Left renal pelvis (tissue), 4 donors: ENCODE measurements at regions not wholly inside any gene's neighbourhood (a gene's known extent, or its start where the extent isn't known, plus 50 kb on each side); places are given as distances from the start of the nearest gene placed in this dataset.
"Not testable (repeated sequence)": the region's sequence is repeated elsewhere in the genome, so short reads cannot be mapped to it uniquely, and the experiment has no call there.

Experiments used
- DNase-seq, 4 donors: peaks; one replicate each; pipeline ENCODE4 v3.0.0-alpha.2; 2013; ENCODE audit warnings: low read depth in 4 of 4, low spot score in 3 of 4

DNA sequence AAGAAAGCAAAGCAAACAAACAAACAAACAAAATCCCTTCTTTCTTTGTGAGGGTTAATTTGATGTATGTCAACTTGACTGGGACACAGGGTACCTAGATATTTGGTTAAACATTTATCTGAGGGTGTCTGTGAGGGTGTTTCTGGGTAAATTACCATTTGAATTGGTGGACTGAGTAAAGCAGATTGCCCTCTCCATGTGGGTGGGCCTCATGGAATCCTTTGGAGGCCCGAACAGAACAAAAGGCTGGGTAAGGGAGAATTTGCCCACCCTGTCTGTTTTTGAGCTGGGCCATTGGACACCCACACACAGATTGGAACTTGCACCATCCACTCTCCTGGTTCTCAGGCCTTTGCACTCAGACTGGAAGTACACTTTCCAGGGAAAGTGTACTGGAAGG is 628.8 kb upstream of the CITED2 start:
- DNase-seq: no peak

DNA sequence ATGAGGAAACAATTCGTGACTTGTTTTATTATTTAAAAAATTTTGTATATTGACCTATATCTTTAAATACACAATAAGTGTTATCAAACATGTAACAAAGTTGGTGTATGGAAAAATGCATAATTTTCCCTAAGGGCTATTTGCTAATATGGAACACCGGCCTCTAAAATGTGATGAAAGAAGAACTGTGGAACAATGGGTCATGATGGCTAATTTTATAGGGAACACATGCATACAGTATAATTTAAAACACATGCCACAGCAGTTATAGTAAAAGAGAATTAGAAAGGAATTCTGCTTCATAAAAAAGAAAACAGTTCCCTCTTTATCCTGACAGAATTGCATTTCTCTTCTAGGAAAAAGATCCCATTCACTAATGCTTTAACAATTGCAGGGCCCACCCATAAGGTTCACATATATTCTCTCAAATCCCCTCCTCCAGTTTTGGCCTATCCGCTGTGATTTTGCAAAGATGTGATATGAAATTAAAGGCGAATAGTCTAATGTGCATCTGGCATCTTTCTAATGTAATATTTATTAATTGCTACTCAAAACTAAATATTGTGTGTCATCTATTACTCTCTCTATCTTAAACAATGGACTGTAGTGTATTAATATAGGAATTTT is 628.1 kb upstream of the CITED2 start:
- no peak for DNase-seq

DNA sequence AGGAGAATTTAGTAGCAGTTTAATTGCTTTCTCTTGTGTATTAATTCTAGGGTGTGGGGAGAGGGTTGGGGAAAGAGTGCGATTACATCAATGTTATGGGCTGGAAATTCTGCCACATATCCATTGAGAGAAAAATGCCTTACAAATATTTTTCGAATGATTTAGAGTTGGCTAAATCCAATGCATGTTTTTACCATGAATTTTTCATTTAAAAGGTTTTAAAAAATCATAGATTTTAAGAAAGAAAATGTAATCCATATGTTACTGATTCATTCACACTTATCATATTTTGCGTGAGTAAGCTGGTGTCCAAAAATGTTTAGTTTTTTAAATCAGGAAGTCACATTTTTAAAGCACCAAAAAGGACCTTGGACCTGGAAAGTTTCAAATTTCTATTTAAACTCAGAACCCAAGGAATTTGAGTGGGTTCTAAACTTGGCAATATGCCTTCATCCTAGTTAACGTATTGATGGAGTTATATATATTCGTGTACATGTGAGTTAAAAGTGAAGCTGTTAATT is 627.4 kb upstream of the CITED2 start:
- no peak for DNase-seq

DNA sequence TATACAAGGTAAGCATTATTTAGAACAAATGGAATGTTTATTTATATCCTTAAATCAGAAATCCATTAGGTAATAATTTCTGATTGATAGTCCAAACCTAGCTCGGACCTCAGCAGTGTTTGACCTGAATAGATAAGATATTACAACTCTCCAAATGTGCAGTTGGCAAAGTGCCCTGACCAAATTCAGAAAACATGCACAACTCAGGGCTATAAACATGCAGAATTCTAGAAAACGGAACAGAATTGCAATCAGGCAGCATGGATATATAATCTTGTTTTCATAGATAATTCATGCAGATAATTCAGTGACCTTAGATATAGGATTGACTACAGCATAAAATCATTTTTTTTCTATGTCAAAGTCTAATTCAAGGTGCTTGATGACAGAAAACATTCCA is 626.6 kb upstream of the CITED2 start:
- DNase-seq: no peak

DNA sequence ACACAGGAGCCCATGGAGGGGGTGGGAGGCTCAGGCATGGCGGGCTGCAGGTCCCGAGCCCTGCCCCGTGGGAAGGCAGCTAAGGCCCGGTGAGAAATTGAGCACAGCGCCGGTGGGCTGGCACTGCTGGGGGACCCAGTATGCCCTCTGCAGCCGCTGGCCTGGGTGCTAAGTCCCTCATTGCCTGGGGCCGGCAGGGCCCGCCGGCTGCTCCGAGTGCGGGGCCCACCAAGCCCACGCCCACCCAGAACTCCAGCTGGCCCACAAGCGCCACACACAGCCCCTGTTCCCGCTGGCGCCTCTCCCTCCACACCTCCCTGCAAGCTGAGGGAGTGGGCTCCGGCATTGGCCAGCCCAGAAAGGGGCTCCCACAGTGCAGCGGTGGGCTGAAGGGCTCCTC is 625.2 kb upstream of the CITED2 start:
- DNase-seq: not testable (repeated sequence)

DNA sequence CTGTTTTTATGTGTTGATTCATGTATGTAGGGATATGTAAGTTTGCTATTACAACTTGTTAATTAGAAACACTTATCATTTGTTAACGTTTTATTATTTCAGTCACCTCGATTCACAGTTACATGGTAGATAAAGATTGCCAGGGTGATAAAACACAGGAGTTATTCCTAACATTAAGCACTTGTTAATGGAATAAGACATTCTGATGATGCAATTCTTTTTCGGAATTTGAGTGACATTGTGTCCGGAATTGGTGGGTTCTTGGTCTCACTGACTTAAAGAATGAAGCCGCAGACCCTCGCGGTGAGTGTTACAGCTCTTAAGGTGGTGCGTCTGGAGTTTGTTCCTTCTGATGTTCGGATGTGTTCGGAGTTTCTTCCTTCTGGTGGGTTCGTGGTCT is 624.0 kb upstream of the CITED2 start:
- DNase-seq: not testable (repeated sequence)

DNA sequence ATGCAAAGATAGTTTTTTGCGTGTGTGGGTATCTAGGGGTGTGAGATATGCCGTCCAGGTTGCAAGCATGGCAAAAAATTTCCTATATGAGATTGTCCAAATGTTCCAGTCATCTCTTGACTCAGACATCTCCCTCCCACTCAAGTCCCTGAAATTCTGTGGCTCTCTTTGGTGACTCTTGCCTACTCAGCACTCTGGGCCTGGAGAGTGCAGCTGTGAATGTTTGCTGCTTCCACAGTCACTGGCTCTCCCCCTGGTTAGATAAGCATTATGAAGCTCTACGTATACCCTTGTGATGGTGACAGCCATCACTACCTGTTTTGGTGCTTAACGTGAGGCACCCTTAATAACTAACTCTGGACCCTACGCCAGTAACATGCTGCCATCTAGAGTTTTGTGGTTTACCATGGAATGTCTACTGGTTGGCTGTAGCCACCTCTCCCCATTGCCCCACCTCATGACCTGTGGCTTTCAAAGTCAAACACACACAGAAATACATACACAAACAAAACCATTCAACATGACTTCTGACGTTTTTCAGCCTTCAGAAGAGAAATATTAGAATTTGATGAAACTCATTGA is 621.9 kb upstream of the CITED2 start:
- DNase-seq: no peak

DNA sequence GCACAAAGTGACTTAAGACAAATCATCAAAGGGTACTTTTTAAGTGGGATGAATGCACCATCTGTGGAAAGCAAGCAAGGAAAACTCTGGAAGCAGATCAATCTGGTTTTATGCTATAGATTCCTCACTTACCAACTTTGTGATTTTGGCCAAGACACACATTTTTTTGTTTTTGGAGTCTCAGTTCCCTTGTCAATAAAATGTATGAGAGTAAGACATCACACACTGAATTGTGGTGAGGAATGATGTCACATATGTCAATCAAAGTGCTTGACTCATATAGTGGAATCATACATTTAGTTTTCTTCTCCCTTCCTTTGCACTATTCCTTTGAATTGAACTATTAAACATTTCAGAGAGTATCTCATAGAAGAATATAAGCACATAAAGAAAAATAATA is 620.5 kb upstream of the CITED2 start:
- DNase-seq: no peak

DNA sequence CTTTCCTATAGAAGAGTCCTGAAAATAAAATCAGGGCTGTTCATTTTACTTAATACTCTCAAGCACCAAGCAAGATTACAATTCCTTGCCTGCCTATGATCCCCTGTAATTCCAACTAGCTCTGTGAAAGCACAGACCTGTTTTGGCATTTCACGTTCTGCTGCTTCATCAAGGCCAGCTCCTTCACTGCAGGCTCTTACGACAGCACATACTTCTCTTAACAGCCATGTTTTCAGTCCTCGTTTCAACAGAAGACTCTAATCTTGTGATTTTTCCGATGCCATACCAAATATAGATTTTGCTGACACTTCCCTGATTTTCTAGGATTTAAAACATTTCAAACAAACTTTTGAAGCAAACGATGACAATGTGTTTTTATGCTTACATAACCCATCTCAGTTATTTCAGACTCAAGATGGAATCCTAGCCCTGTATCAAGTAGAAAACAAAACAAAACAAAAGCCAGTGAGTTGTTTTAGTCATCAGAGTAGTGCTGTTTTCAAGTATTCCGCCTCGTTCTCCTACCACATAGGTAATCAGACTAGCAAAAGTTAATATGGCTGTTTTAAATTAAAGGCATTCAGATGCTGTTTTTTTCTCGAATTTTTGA is 616.5 kb upstream of the CITED2 start:
- no peak for DNase-seq

DNA sequence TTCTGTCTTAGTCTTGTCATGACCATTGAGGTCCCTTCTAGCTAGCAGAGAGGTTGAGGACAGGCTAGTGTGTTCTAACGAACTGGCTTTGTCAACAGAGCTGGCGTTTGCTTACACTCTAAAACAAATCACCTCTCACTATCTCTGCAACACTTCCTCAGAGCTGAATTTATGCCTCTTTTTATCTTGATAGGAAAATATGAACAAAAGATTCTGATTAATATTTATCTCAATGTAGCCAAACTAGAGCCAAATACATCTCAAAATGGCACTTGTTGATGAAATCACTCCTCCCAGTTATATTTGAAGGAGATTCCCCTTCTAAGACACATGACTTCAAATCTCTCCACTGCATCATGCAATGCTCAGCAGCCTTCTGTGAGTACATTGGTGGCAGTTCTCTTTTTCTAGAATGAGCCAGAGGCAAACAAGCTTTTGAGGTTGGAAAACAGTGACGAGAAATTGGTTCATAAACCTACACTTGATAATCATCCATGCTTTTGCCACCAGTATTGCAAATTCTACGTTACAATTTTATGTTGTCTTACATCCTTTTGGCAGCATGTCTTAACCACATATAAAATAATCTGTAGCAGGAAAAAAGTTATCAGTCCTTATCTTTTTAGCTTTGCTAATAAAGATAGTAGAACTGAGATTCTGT is 615.7 kb upstream of the CITED2 start:
- DNase-seq: no peak

DNA sequence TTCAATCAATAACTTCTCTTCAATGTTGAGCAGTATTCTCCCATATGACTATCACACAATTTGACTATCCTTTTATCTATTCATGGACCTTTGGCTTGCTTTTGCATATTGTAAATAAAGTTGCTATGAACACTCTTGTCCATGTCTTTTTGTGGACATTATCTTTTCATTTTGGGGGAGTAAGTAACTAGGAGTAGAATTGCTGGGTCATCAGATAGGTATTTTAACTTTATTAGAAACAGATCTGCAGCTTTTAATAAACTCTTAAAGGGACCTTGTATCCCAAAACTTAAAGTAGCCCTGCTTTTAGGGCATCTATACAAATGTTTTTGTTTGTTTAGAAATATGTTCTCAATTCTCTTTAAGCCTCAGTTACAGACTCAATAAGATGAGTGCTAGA is 614.2 kb upstream of the CITED2 start:
- no peak for DNase-seq

DNA sequence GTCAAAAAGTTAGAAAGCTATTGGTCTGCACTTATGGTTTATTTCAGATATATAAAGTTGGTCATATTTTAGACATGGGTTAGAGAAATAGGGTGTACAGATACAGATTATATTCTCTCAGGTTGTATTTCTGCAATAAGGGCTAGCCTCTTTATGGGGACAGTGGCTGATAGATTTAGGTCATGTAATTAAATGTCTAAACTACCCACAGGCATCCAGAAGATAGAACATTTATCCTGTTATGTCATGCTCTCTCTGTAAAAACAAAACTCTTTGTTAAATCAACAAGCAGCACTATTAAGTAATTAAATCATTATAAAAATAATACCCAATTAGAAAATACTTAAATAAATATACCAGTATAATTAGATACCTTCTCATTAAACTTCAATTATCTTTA is 612.6 kb upstream of the CITED2 start:
- no peak for DNase-seq

DNA sequence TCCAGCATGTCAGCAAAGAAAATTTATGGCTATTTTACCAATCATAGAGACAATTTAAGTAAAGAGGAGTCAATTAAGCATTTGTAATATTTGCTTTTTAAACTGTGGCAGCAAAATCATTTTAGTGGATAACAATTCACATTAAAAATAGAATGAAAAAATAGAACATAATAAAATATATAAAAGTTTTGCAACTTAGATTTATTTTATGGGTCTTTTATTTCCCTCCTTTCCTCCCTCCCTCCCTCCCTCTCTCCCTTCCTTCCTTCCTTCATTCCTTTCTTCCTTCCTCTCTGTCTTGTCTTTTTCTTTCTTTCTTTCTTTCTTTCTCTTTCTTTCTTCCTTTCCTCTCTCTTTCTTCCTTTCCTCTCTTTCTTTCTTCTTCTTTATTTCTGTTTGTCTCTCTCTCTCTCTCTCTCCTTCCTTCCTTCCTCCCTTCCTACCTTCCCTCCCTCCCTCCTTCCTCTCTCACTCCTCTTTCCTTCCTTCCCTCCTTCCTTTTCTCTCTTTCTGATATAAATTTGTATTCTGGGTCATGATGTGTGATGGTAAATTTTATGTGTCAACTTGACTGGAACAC is 610.9 kb upstream of the CITED2 start:
- DNase-seq: no peak

DNA sequence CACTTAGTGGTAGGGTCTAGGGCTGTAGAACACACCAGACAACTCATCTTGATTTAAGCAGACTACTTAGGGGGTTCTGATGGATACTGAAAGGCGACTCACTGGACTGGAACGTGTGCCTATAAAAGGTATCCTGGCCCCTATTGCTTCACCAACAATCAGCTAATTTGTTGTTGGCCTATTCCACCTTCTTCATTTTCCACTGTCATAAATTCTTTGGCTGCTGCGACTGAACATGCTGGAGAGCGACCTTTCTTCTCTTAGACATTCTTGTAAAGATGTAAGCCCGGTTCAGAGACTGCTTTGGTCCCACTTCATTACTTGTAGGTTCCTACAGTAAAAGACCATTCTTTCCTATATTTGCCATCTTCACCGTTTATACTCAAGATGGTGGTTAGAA is 609.9 kb upstream of the CITED2 start:
- DNase-seq: no peak

DNA sequence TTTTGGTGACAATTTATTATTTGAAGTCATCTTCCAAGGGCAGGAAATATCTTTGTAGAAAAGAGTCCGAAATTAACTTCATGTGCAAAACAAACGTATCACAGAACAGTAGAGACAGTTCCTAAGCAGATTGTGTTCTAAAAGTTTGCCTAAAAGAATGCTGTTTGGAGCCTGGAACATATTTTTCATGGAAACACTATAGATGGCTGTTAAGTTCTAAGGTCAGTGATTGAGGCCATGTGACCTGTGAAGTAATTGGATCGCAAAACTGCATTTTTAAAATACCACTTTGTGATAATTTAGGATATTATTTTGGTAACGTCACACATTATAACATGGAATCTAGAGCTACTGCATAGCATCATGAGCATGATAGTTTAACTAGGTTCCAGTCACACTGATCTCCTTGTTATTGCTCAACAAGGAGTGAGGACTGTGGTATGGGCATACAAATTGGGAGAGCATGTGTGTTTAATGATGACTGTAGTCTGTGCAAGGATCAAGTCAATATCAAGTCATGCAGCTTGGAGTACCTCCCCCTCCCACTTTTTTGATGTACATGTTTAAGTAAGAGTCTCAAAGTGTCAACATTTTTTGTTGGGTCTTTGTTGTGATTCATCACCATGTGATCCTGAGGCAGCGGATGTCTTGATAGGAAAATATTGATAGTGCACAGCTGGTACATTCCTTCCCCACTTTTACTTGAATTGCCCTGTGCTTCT is 609.3 kb upstream of the CITED2 start:
- DNase-seq: no peak

DNA sequence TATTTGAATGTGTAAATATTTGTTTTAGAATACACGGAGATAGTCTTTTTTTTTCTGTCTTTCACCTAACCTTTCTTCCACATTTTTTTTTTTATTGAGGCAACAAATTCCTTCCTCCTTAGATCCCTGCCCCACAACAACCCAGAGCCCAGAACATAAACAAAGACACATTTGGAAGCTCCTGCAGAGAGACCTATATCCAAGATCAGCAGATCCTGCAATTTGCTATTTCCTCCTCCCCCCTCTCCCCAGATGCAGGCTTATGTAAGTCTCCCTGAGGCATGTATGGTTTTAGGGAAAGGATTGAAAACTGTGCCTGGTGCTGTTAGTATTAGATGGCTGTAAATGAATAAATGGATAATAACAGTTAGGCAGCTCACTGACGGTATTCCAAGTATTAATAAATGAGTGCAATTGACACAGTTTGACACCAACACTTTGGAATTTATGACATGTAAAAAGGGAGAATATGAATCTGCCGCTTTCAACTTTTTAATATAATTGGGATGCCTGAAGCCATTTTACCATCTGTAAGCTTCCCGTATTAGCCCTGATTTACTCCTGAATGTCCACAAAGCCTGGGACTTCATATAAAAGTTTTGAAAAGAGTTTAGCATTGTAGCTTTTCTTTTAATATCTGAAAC is 608.3 kb upstream of the CITED2 start:
- DNase-seq: no peak

DNA sequence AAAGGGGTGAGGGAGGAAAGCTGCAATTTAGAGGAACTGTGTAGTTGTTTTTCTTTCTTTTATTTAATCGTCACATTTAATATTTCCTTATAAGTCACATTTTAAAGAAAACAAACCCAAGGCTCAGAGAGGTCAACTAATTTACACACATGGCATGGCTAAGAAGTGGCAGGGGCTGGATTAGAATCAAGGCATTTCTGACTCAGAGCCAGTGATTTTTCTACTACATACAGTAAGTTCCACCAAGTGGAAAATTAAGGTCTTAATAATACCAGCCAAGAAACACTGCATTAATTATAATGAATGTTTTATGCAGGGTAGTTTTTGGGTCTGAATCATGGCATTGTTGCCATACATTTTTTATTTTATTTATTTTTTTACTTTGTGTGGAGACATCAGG is 607.7 kb upstream of the CITED2 start:
- DNase-seq: no peak

DNA sequence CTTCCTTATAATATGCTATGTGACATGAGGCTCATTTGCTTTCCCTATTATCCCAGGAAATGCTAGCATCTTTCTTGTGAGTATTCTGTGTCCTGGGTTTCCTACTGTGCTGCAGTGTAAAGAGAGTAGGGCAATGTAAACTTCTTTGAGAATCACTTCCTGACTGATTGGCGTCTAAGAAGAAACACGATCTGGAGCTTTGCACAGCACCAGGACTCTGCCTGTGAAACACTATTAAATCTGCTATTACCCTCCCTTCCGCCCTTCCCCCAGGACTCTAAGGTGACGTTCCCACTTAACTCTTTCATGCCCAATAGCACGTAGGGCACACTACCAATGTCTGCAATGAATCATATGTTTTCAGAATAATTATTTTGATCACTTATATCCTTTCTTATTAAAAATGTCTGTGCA is 607.3 kb upstream of the CITED2 start:
- peak in 3 of 4 donors; percentile 62 to 70 (median 65) for DNase-seq

DNA sequence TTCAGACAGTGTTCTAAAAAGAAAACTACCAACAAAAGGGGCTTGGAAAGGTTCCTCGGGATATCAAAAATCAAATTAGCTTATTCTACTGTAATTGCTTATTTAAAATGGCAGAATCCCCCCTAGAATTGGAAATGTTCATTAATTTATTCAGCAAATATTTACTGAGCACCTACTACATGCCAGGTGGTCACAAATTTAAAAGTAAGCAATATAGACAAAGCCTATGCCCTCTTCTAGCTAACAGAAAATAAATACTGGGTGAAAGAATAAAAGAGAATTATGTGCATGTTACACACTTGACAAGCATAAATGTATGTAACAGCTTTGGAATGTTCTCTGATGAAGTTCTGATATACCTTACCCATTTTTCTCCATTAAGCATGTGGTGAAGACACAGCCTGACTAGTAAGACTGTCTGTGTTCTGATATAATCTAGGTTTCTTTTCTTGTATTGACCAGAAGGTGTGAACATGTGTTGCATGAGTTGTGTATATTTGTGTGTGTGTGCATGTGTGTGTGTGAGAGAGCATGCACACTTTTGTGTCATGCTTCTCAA is 606.7 kb upstream of the CITED2 start:
- DNase-seq: no peak

DNA sequence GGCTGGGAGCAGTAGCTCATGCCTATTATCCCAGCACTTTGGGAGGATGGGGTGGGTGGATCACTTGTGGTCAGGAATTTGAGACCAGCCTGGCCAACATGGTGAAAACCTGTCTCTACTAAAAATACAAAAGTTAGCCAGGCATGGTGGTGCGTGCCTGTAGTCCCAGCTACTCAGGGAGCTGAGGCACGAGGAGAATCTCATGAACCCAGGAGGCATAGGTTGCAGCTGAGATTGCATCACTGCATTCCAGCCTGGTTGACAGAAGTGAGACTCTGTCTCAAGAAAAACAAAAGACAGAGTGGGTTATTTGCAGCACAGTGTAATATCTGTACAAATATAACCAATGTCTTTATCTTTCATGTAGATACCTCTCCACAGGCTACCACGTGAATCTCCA is 606.2 kb upstream of the CITED2 start:
- not testable (repeated sequence) for DNase-seq
